HG03575 (cell line): ENCODE measurements at regions not wholly inside any gene's neighbourhood (a gene's known extent, or its start where the extent isn't known, plus 50 kb on each side); places are given as distances from the start of the nearest gene placed in this dataset.

Experiments
- ATAC-seq: cut with Tn5 transposase; IDR thresholded peaks from one replicate; pipeline ENCODE4 v1.9.1; 2021; ENCODE audit not compliant: unreplicated experiment, insufficient number of reproducible peaks, low FRiP score; ENCODE audit errors: extremely low read depth

GRCh38 chr10:131760416-131761166 lies 140.2 kb upstream of the PPP2R2D start:
- no peak for ATAC-seq

- ATAC-seq: no peak
Measured at GRCh38 chr10:131762789-131763696, 137.8 kb upstream of the PPP2R2D start.

- ATAC-seq: no peak
Measured at GRCh38 chr10:131764929-131765328, 135.9 kb upstream of the PPP2R2D start.

- no peak for ATAC-seq
Measured at GRCh38 chr10:131766096-131766495, 134.7 kb upstream of the PPP2R2D start.

- ATAC-seq: no peak
Measured at GRCh38 chr10:131767716-131768115, 133.1 kb upstream of the PPP2R2D start.

GRCh38 chr10:131769571-131770410 lies 131.0 kb upstream of the PPP2R2D start:
- ATAC-seq: no peak

- no peak for ATAC-seq
Measured at GRCh38 chr10:131770946-131771633, 129.7 kb upstream of the PPP2R2D start.

- ATAC-seq: no peak
Measured at GRCh38 chr10:131771634-131772358, 129.0 kb upstream of the PPP2R2D start.

GRCh38 chr10:131772441-131772840 lies 128.4 kb upstream of the PPP2R2D start:
- no peak for ATAC-seq

GRCh38 chr10:131773370-131774343 lies 127.2 kb upstream of the PPP2R2D start:
- ATAC-seq: no peak

GRCh38 chr10:131774681-131775085 lies 126.1 kb upstream of the PPP2R2D start:
- no peak for ATAC-seq

- ATAC-seq: no peak
Measured at GRCh38 chr10:131775433-131775832, 125.4 kb upstream of the PPP2R2D start.

- no peak for ATAC-seq
Measured at GRCh38 chr10:131775833-131776232, 125.0 kb upstream of the PPP2R2D start.

GRCh38 chr10:131776496-131776895 lies 124.3 kb upstream of the PPP2R2D start:
- no peak for ATAC-seq

- no peak for ATAC-seq
Measured at GRCh38 chr10:131777162-131777561, 123.6 kb upstream of the PPP2R2D start.

- no peak for ATAC-seq
Measured at GRCh38 chr10:131777921-131778320, 122.9 kb upstream of the PPP2R2D start.

GRCh38 chr10:131778385-131778784 lies 122.4 kb upstream of the PPP2R2D start:
- no peak for ATAC-seq
